ENCODE measurements at regions not wholly inside any gene's neighbourhood (a gene's known extent, or its start where the extent isn't known, plus 50 kb on each side); places are given as distances from the start of the nearest gene placed in this dataset.

- Mint-ChIP-seq H3K27ac (no peak overlapping the region), H3K4me3 (no peak overlapping the region), H3K9me3 (no peaks in the 10 kb centered on the region), H3K36me3 (no peaks in the 10 kb centered on the region), H3K27me3 (no peaks in the 10 kb centered on the region), H3K4me1 (no peaks in the 10 kb centered on the region)
- no peak for DNase-seq
- CTCF ChIA-PET, result no interaction called here
Observed at GRCh38 chr3:34534013-34534412, 735.6 kb downstream of the PDCD6IP start.

GRCh38 chr3:34544136-34544535, 745.7 kb downstream of the PDCD6IP start:
- H3K9me3 Mint-ChIP-seq, result no peaks in the 10 kb centered on the region
- H3K36me3 Mint-ChIP-seq, result no peaks in the 10 kb centered on the region
- no peak overlapping the region for H3K4me3 Mint-ChIP-seq
- no peak for DNase-seq
- no peak overlapping the region for H3K27ac Mint-ChIP-seq
- no peaks in the 10 kb centered on the region for H3K4me1 Mint-ChIP-seq
- no peaks in the 10 kb centered on the region for H3K27me3 Mint-ChIP-seq
- CTCF ChIA-PET, result no interaction called here

GRCh38 chr3:34547297-34547920, 749.0 kb downstream of the PDCD6IP start:
- Mint-ChIP-seq H3K9me3 (no peaks in the 10 kb centered on the region), H3K4me3 (no peak overlapping the region), H3K36me3 (no peaks in the 10 kb centered on the region), H3K4me1 (no peaks in the 10 kb centered on the region), H3K27me3 (no peaks in the 10 kb centered on the region), H3K27ac (no peak overlapping the region)
- CTCF ChIA-PET, result no interaction called here
- DNase-seq, result no peak

- no peak for DNase-seq
- no peaks in the 10 kb centered on the region for H3K4me1 Mint-ChIP-seq
Observed at GRCh38 chr3:34567266-34567665, 768.8 kb downstream of the PDCD6IP start.

GRCh38 chr3:34568766-34569165, 770.3 kb downstream of the PDCD6IP start:
- CTCF ChIA-PET, result no interaction called here
- Mint-ChIP-seq H3K27ac (no peak overlapping the region), H3K9me3 (peaks cover 3% of the 10 kb centered on the region), H3K36me3 (no peaks in the 10 kb centered on the region), H3K4me3 (no peak overlapping the region), H3K27me3 (no peaks in the 10 kb centered on the region), H3K4me1 (no peaks in the 10 kb centered on the region)
- DNase-seq, result no peak

More at GRCh38 chr3:34567266-34567665, 768.8 kb downstream of the PDCD6IP start:
- Mint-ChIP-seq H3K9me3 (peaks cover 3% of the 10 kb centered on the region), H3K27ac (no peak overlapping the region), H3K27me3 (no peaks in the 10 kb centered on the region), H3K4me3 (no peak overlapping the region), H3K36me3 (no peaks in the 10 kb centered on the region)
- CTCF ChIA-PET, result no interaction called here

GRCh38 chr3:34569437-34569836, 771.0 kb downstream of the PDCD6IP start:
- Mint-ChIP-seq H3K9me3 (peaks cover 3% of the 10 kb centered on the region), H3K4me1 (no peaks in the 10 kb centered on the region), H3K36me3 (no peaks in the 10 kb centered on the region), H3K4me3 (no peak overlapping the region), H3K27ac (no peak overlapping the region), H3K27me3 (no peaks in the 10 kb centered on the region)
- CTCF ChIA-PET, result no interaction called here
- no peak for DNase-seq

- Mint-ChIP-seq H3K27me3 (no peaks in the 10 kb centered on the region), H3K4me3 (no peak overlapping the region), H3K4me1 (no peaks in the 10 kb centered on the region), H3K9me3 (no peaks in the 10 kb centered on the region), H3K36me3 (no peaks in the 10 kb centered on the region), H3K27ac (no peak overlapping the region)
- CTCF ChIA-PET, result no interaction called here
- no peak for DNase-seq
Observed at GRCh38 chr3:34570916-34571705, 772.7 kb downstream of the PDCD6IP start.

GRCh38 chr3:34571714-34572113, 773.3 kb downstream of the PDCD6IP start:
- CTCF ChIA-PET, result no interaction called here

GRCh38 chr3:34575776-34576175, 777.3 kb downstream of the PDCD6IP start:
- CTCF ChIA-PET, result no interaction called here
- no peak overlapping the region for H3K27ac Mint-ChIP-seq
- H3K4me3 Mint-ChIP-seq, result no peak overlapping the region
- no peak for DNase-seq
- no peaks in the 10 kb centered on the region for H3K4me1 Mint-ChIP-seq
- H3K9me3 Mint-ChIP-seq, result no peaks in the 10 kb centered on the region
- H3K36me3 Mint-ChIP-seq, result no peaks in the 10 kb centered on the region
- no peaks in the 10 kb centered on the region for H3K27me3 Mint-ChIP-seq

More at GRCh38 chr3:34571714-34572113, 773.3 kb downstream of the PDCD6IP start:
- H3K36me3 Mint-ChIP-seq, result no peaks in the 10 kb centered on the region
- DNase-seq, result no peak
- no peaks in the 10 kb centered on the region for H3K27me3 Mint-ChIP-seq
- H3K27ac Mint-ChIP-seq, result no peak overlapping the region
- H3K4me1 Mint-ChIP-seq, result no peaks in the 10 kb centered on the region
- no peaks in the 10 kb centered on the region for H3K9me3 Mint-ChIP-seq
- no peak overlapping the region for H3K4me3 Mint-ChIP-seq

GRCh38 chr3:34582055-34582454, 783.6 kb downstream of the PDCD6IP start:
- no peaks in the 10 kb centered on the region for H3K4me1 Mint-ChIP-seq
- H3K27me3 Mint-ChIP-seq, result no peaks in the 10 kb centered on the region
- CTCF ChIA-PET, result no interaction called here
- no peak for DNase-seq
- H3K27ac Mint-ChIP-seq, result no peak overlapping the region
- no peaks in the 10 kb centered on the region for H3K36me3 Mint-ChIP-seq
- no peaks in the 10 kb centered on the region for H3K9me3 Mint-ChIP-seq
- H3K4me3 Mint-ChIP-seq, result no peak overlapping the region

- Mint-ChIP-seq H3K36me3 (no peaks in the 10 kb centered on the region), H3K27ac (no peak overlapping the region), H3K27me3 (no peaks in the 10 kb centered on the region), H3K9me3 (no peaks in the 10 kb centered on the region), H3K4me3 (no peak overlapping the region), H3K4me1 (no peaks in the 10 kb centered on the region)
- CTCF ChIA-PET, result no interaction called here
- no peak for DNase-seq
Observed at GRCh38 chr3:34583451-34583850, 785.0 kb downstream of the PDCD6IP start.

- H3K9me3 Mint-ChIP-seq, result no peaks in the 10 kb centered on the region
- no peaks in the 10 kb centered on the region for H3K36me3 Mint-ChIP-seq
- no peak overlapping the region for H3K4me3 Mint-ChIP-seq
- H3K4me1 Mint-ChIP-seq, result no peaks in the 10 kb centered on the region
- DNase-seq, result no peak
- H3K27ac Mint-ChIP-seq, result no peak overlapping the region
- CTCF ChIA-PET, result no interaction called here
- H3K27me3 Mint-ChIP-seq, result no peaks in the 10 kb centered on the region
Observed at GRCh38 chr3:34584971-34585370, 786.5 kb downstream of the PDCD6IP start.

GRCh38 chr3:34599595-34599994, 801.2 kb downstream of the PDCD6IP start:
- H3K9me3 Mint-ChIP-seq, result no peaks in the 10 kb centered on the region
- CTCF ChIA-PET, result no interaction called here

GRCh38 chr3:34619990-34620389, 821.6 kb downstream of the PDCD6IP start:
- no peaks in the 10 kb centered on the region for H3K36me3 Mint-ChIP-seq
- no peak overlapping the region for H3K4me3 Mint-ChIP-seq
- CTCF ChIA-PET, result no interaction called here
- no peaks in the 10 kb centered on the region for H3K4me1 Mint-ChIP-seq
- H3K9me3 Mint-ChIP-seq, result peaks cover 9% of the 10 kb centered on the region
- H3K27ac Mint-ChIP-seq, result no peak overlapping the region
- no peaks in the 10 kb centered on the region for H3K27me3 Mint-ChIP-seq
- no peak for DNase-seq

More at GRCh38 chr3:34599595-34599994, 801.2 kb downstream of the PDCD6IP start:
- Mint-ChIP-seq H3K4me1 (no peaks in the 10 kb centered on the region), H3K27me3 (no peaks in the 10 kb centered on the region), H3K4me3 (no peak overlapping the region), H3K36me3 (no peaks in the 10 kb centered on the region), H3K27ac (no peak overlapping the region)
- no peak for DNase-seq

GRCh38 chr3:34626699-34627098, 828.3 kb downstream of the PDCD6IP start:
- Mint-ChIP-seq H3K27me3 (no peaks in the 10 kb centered on the region), H3K4me3 (no peak overlapping the region), H3K27ac (no peak overlapping the region), H3K4me1 (no peaks in the 10 kb centered on the region), H3K9me3 (peaks cover 2% of the 10 kb centered on the region), H3K36me3 (no peaks in the 10 kb centered on the region)
- CTCF ChIA-PET, result no interaction called here
- DNase-seq, result no peak
